Stomach (tissue), 4 donors: ENCODE measurements at regions not wholly inside any gene's neighbourhood (a gene's known extent, or its start where the extent isn't known, plus 50 kb on each side); places are given as distances from the start of the nearest gene placed in this dataset.

Source experiments
- EP300 ChIP-seq: sonication (generic); formaldehyde crosslinking; IDR thresholded peaks from one replicate; pipeline ENCODE4 v1.6.1; 2017; ENCODE audit warnings: antibody characterized with exemption
- POLR2A ChIP-seq, 4 donors: fragments of 450-650 bp; IDR thresholded peaks; one replicate each; pipeline ENCODE4 v1.6.1; 2016; ENCODE audit warnings: antibody characterized with exemption in 4 of 4, control low read depth in 2 of 4, mild to moderate bottlenecking in 1 of 4, moderate library complexity in 1 of 4
- POLR2AphosphoS5 ChIP-seq, 3 donors: sonication (generic); formaldehyde crosslinking; IDR thresholded peaks; one replicate each; pipeline ENCODE4 v1.6.1; 2016; ENCODE audit warnings: antibody characterized with exemption in 3 of 3
- TF ChIP-seq, protein P1 (sequence below), 7 experiments: fragments of 450-650 bp in 4 of 7; fragments of 200-600 bp in 3 of 7; sonication (generic) in 3 of 7; IDR thresholded peaks; one replicate each; pipeline ENCODE4 v1.5.1; 2016 to 2019; ENCODE audit warnings: antibody characterized with exemption in 7 of 7, control low read depth in 2 of 7, mild to moderate bottlenecking in 1 of 7

DNA sequence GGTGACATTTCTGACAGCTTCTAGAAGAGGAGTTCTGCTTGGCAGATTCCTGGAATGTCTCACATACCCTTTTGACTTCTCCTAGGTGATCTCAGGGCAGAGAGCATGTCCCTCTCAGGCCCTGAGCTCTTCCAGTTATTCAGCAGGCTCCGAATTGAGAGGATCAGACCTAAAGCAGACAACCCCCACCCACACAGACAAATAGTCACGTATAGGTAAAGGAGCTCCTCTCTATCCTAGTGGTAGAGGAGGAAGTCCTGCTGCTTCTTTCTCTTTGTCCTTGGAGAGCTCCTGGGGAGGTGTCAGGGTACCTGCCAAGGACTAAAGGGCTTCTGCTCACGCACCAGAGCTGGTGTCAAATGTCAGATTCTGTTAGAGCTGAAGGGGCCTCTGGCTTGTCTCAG, 128.1 kb downstream of the IER5 start:
- TF ChIP-seq, protein P1, sequence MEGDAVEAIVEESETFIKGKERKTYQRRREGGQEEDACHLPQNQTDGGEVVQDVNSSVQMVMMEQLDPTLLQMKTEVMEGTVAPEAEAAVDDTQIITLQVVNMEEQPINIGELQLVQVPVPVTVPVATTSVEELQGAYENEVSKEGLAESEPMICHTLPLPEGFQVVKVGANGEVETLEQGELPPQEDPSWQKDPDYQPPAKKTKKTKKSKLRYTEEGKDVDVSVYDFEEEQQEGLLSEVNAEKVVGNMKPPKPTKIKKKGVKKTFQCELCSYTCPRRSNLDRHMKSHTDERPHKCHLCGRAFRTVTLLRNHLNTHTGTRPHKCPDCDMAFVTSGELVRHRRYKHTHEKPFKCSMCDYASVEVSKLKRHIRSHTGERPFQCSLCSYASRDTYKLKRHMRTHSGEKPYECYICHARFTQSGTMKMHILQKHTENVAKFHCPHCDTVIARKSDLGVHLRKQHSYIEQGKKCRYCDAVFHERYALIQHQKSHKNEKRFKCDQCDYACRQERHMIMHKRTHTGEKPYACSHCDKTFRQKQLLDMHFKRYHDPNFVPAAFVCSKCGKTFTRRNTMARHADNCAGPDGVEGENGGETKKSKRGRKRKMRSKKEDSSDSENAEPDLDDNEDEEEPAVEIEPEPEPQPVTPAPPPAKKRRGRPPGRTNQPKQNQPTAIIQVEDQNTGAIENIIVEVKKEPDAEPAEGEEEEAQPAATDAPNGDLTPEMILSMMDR (IDR thresholded peaks at IDR 0.05) = no peak
- TF ChIP-seq POLR2A (IDR thresholded peaks at IDR 0.05) (no peak), EP300 (no peak), POLR2AphosphoS5 (IDR thresholded peaks at IDR 0.05) (no peak)
